Psoas muscle (tissue), 7 donors: ENCODE measurements at regions not wholly inside any gene's neighbourhood (a gene's known extent, or its start where the extent isn't known, plus 50 kb on each side); places are given as distances from the start of the nearest gene placed in this dataset.

ENCODE experiments used
- ATAC-seq, 4 donors: fragments of 200-7000 bp; cut with Tn5 transposase; one replicate each; pipeline ENCODE4 v1.9.1; 2020; ENCODE audit warnings: moderate library complexity in 3 of 4, mild to moderate bottlenecking in 2 of 4
- DNase-seq, 2 donors: peaks; one replicate each; pipeline ENCODE4 v3.0.0-alpha.2; 2020
- H3K27ac ChIP-seq: fragments of 200-600 bp; one replicate; pipeline ENCODE4 v1.8.0; 2022
- H3K27me3 ChIP-seq, 3 donors: fragments of 200-600 bp in 1 of 3; one replicate each; pipeline versions ENCODE4 v1.6.1 to v1.8.0; 2013 to 2022; ENCODE audit warnings: low read length in 2 of 3, mild to moderate bottlenecking in 2 of 3, moderate library complexity in 1 of 3; ENCODE audit not compliant: insufficient read depth in 3 of 3
- H3K36me3 ChIP-seq, 2 donors: fragments of 200-600 bp in 1 of 2; one replicate each; pipeline versions ENCODE4 v1.6.1 to v1.8.0; 2013 to 2022; ENCODE audit warnings: low read depth in 1 of 2, mild to moderate bottlenecking in 1 of 2, moderate library complexity in 1 of 2; ENCODE audit not compliant: insufficient read depth in 1 of 2
- H3K4me1 ChIP-seq: fragments of 200-600 bp; one replicate; pipeline ENCODE4 v1.8.0; 2022
- H3K4me3 ChIP-seq: fragments of 200-600 bp; one replicate; pipeline ENCODE4 v1.8.0; 2022; ENCODE audit warnings: mild to moderate bottlenecking
- H3K9me3 ChIP-seq: fragments of 200-600 bp; one replicate; pipeline ENCODE4 v1.8.0; 2022
- CTCF ChIP-seq: fragments of 200-600 bp; IDR thresholded peaks from one replicate; pipeline ENCODE4 v1.8.0; 2022; ENCODE audit warnings: antibody characterized with exemption
- WGBS, 3 donors: extraction: QIAGEN DNeasy Blood & Tissue Kit; methylation state at CpG; one replicate each; pipeline versions ENCODE4 v1.1.6 to v1.1.7; 2013; 5-methylcytosine and 5-hydroxymethylcytosine counted together
- intact Hi-C, 2 donors: fragments of 100-400 bp; cut with DNase I; formaldehyde crosslinking; loops; one replicate each; pipeline versions ENCODE4 v1.11.0 to v1.14.2; 2022
- donor health status: healthy with polysubstance abuse.
- donor health status: DM: no; HTN: no; CAD: no; lungs with moderate emphysema.
- donor health status: Bipolar disorder and iron deficiency.
- donor health status: healthy.
- donor health status: DM: yes; HTN: yes; CAD: no.
- donor health status: DM: no; HTN: no; CAD: no.
- donor health status: DM: yes; HTN: yes; CAD: no.

GRCh38 chr2:236352761-236353593 is 88.8 kb upstream of the ASB18 start:
- no peak overlapping the region for H3K27ac ChIP-seq
- peak; percentile 79 for TF ChIP-seq CTCF
- H3K27me3 ChIP-seq = no peaks in the 10 kb centered on the region
- no peaks in the 10 kb centered on the region for H3K36me3 ChIP-seq
- H3K4me3 ChIP-seq = no peak overlapping the region
- H3K4me1 ChIP-seq = no peaks in the 10 kb centered on the region
- ATAC-seq = peak in 2 of 4 donors; percentile 53 to 74
- H3K9me3 ChIP-seq = no peaks in the 10 kb centered on the region
- intact Hi-C loops = loop anchor here (1.0 to 5.0 kb wide), 4 partner anchors 159 to 709 kb away; partner anchors contain the start of gene ACKR3 (in 1 of the 2)
- 14 to 15% (median 15%) methylated on average over 14 of the region's 14 CpGs for WGBS, 3 donors
- no peak for DNase-seq

GRCh38 chr2:236353594-236353942 is 89.4 kb upstream of the ASB18 start:
- WGBS, 3 donors = 70 to 74% (median 72%) methylated on average over 6 of the region's 6 CpGs
- Histone ChIP-seq H3K27ac (no peak overlapping the region), H3K4me3 (no peak overlapping the region), H3K36me3 (no peaks in the 10 kb centered on the region), H3K9me3 (no peaks in the 10 kb centered on the region), H3K27me3 (no peaks in the 10 kb centered on the region), H3K4me1 (no peaks in the 10 kb centered on the region)
- ATAC-seq (no peak), DNase-seq (no peak)
- intact Hi-C loops = loop anchor here (1.0 to 5.0 kb wide), 4 partner anchors 159 to 709 kb away; partner anchors contain the start of gene ACKR3 (in 1 of the 2)
- TF ChIP-seq CTCF = no peak

GRCh38 chr2:236354056-236354940 is 90.1 kb upstream of the ASB18 start:
- no peak for ATAC-seq
- no peak for TF ChIP-seq CTCF
- intact Hi-C loops = loop anchor here (2.0 to 5.0 kb wide), 3 partner anchors 158 to 708 kb away; no protein-coding TSS in a partner anchor
- Histone ChIP-seq H3K36me3 (no peaks in the 10 kb centered on the region), H3K27ac (no peak overlapping the region), H3K9me3 (no peaks in the 10 kb centered on the region), H3K27me3 (no peaks in the 10 kb centered on the region), H3K4me1 (no peaks in the 10 kb centered on the region), H3K4me3 (no peak overlapping the region)
- no peak for DNase-seq
- 80 to 88% (median 82%) methylated on average over 15 of the region's 15 CpGs for WGBS, 3 donors

GRCh38 chr2:236354973-236355595 is 90.9 kb upstream of the ASB18 start:
- Histone ChIP-seq H3K9me3 (no peaks in the 10 kb centered on the region), H3K4me3 (no peak overlapping the region), H3K4me1 (no peaks in the 10 kb centered on the region), H3K36me3 (no peaks in the 10 kb centered on the region), H3K27ac (no peak overlapping the region), H3K27me3 (no peaks in the 10 kb centered on the region)
- ATAC-seq (no peak), DNase-seq (no peak)
- WGBS, 3 donors = 83 to 84% (median 84%) methylated on average over 21 of the region's 21 CpGs
- intact Hi-C loops = loop anchor here (2.0 to 5.0 kb wide), 3 partner anchors 157 to 707 kb away; no protein-coding TSS in a partner anchor
- TF ChIP-seq CTCF = no peak
